H1 (cell line): ENCODE measurements at regions not wholly inside any gene's neighbourhood (a gene's known extent, or its start where the extent isn't known, plus 50 kb on each side); places are given as distances from the start of the nearest gene placed in this dataset.

Source experiments
- CTCF ChIA-PET: fragments of 300-600 bp; sonication (Branson Sonifier 250); formaldehyde crosslinking; loops from one replicate; lab custom pipeline; 2021; ENCODE audit not compliant: partially characterized antibody; lab: Charles Lee
- POLR2A ChIA-PET: fragments of 300-600 bp; sonication (Branson Sonifier 250); formaldehyde crosslinking; loops from one replicate; lab custom pipeline; 2021; ENCODE audit warnings: inconsistent platforms; ENCODE audit not compliant: partially characterized antibody; lab: Charles Lee
- DNase-seq, 2 experiments: peaks; one replicate each; pipeline versions ENCODE4 v3.0.0 to v3.0.0-alpha.2; 2010 to 2022; ENCODE audit warnings: low spot score in 2 of 2, low read depth in 1 of 2, mixed read lengths in 1 of 2
- FAIRE-seq: peaks from 2 replicates; lab custom pipeline; 2011; peaks lifted over from hg19 to GRCh38; lab: Jason Lieb, UNC
- H2AFZ ChIP-seq: 2 replicates; pipeline ENCODE4 v1.8.1; 2012; ENCODE audit warnings: low read length, inconsistent platforms
- H2AK5ac ChIP-seq: 2 replicates; pipeline ENCODE4 v1.6.1; 2013; ENCODE audit warnings: low read depth, low read length
- H2BK120ac ChIP-seq: replicated peaks from 2 replicates; pipeline ENCODE3; 2013; ENCODE audit warnings: low read depth, low read length, inconsistent platforms
- H2BK12ac ChIP-seq: 2 replicates; pipeline ENCODE4 v1.6.1; 2013; ENCODE audit warnings: low read depth, low read length
- H2BK15ac ChIP-seq: 2 replicates; pipeline ENCODE4 v1.6.1; 2013; ENCODE audit warnings: low read length
- H2BK20ac ChIP-seq: 2 replicates; pipeline ENCODE4 v1.6.1; 2013; ENCODE audit warnings: low read length
- H2BK5ac ChIP-seq: 2 replicates; pipeline ENCODE4 v1.6.1; 2013; ENCODE audit warnings: low read depth, low read length
- H3K14ac ChIP-seq: 2 replicates; pipeline ENCODE4 v1.6.1; 2013; ENCODE audit warnings: inconsistent platforms; ENCODE audit not compliant: insufficient read length
- H3K18ac ChIP-seq: 2 replicates; pipeline ENCODE4 v1.6.1; 2013; ENCODE audit warnings: low read length; ENCODE audit errors: extremely low read depth
- H3K23ac ChIP-seq: 2 replicates; pipeline ENCODE4 v1.6.1; 2013; ENCODE audit warnings: inconsistent platforms; ENCODE audit not compliant: insufficient read length
- H3K23me2 ChIP-seq: 2 replicates; pipeline ENCODE4 v1.6.1; 2013; ENCODE audit warnings: low read depth, low read length
- H3K27ac ChIP-seq: 2 replicates; pipeline ENCODE4 v1.6.1; 2011; ENCODE audit warnings: low read depth, low read length, inconsistent platforms
- H3K27me3 ChIP-seq, 4 experiments: replicated peaks in 1 of 4; 1 replicate in 1 of 4; 2 replicates in 3 of 4; pipeline versions ENCODE4 v1.6.1 to v1.8.1; 2011 to 2013; ENCODE audit warnings: low read length in 3 of 4, mild to moderate bottlenecking in 3 of 4, inconsistent platforms in 2 of 4, mixed read lengths in 2 of 4, moderate library complexity in 1 of 4; ENCODE audit not compliant: control insufficient read depth in 3 of 4, insufficient read depth in 3 of 4; ENCODE audit errors: extremely low read depth in 1 of 4
- H3K36me3 ChIP-seq, 4 experiments: 2 replicates each; pipeline versions ENCODE4 v1.6.1 to v1.8.1; 2011 to 2013; ENCODE audit warnings: mild to moderate bottlenecking in 4 of 4, low read length in 3 of 4, moderate library complexity in 2 of 4, control low read depth in 1 of 4, inconsistent platforms in 1 of 4; ENCODE audit not compliant: insufficient read depth in 4 of 4, control insufficient read depth in 2 of 4
- H3K4ac ChIP-seq: replicated peaks from 2 replicates; pipeline ENCODE3; 2013; ENCODE audit warnings: low read length, low read depth, mixed read lengths, inconsistent platforms; ENCODE audit not compliant: insufficient read length
- H3K4me1 ChIP-seq, 4 experiments: replicated peaks in 1 of 4; 1 replicate in 1 of 4; 2 replicates in 3 of 4; pipeline versions ENCODE4 v1.6.1 to v1.8.1; 2011 to 2013; ENCODE audit warnings: low read length in 3 of 4, inconsistent platforms in 2 of 4, mixed read lengths in 1 of 4; ENCODE audit not compliant: insufficient read depth in 4 of 4, control insufficient read depth in 3 of 4
- H3K4me2 ChIP-seq, 2 experiments: 2 replicates each; pipeline versions ENCODE4 v1.6.1 to v1.8.1; 2011 to 2013; ENCODE audit warnings: low read depth in 2 of 2, low read length in 2 of 2, control low read depth in 1 of 2, inconsistent platforms in 1 of 2, mild to moderate bottlenecking in 1 of 2; ENCODE audit not compliant: insufficient read depth in 1 of 2
- H3K4me3 ChIP-seq, 4 experiments: fragments of 200-600, 300-600 bp in 1 of 4; sonication (generic), shearing (Covaris generic), sonication (Bioruptor Twin) in 1 of 4; 2 replicates each; pipeline versions ENCODE4 v1.5.1 to v1.8.1; 2011 to 2016; ENCODE audit warnings: low read length in 4 of 4, low read depth in 3 of 4, control low read depth in 2 of 4, inconsistent platforms in 2 of 4, mild to moderate bottlenecking in 2 of 4, mixed read lengths in 1 of 4, moderate library complexity in 1 of 4; ENCODE audit not compliant: insufficient read depth in 2 of 4; ENCODE audit errors: extremely low read depth in 1 of 4
- H3K56ac ChIP-seq: replicated peaks from 2 replicates; pipeline ENCODE3; 2013; ENCODE audit warnings: low read depth, mild to moderate bottlenecking, mixed read lengths, low read length, inconsistent platforms; ENCODE audit not compliant: insufficient read length
- H3K79me1 ChIP-seq: 2 replicates; pipeline ENCODE4 v1.6.1; 2013; ENCODE audit warnings: low read depth, low read length, control low read depth
- H3K79me2 ChIP-seq, 2 experiments: 2 replicates each; pipeline versions ENCODE4 v1.6.1 to v1.8.1; 2012 to 2013; ENCODE audit warnings: low read length in 2 of 2, mild to moderate bottlenecking in 2 of 2, inconsistent platforms in 1 of 2; ENCODE audit not compliant: insufficient read depth in 2 of 2, control insufficient read depth in 1 of 2
- H3K9ac ChIP-seq, 4 experiments: replicated peaks in 1 of 4; 1 replicate in 1 of 4; 2 replicates in 3 of 4; pipeline versions ENCODE4 v1.6.1 to v1.8.1; 2011 to 2013; ENCODE audit warnings: low read depth in 3 of 4, low read length in 3 of 4, control low read depth in 2 of 4, mild to moderate bottlenecking in 2 of 4, moderate library complexity in 2 of 4, inconsistent platforms in 1 of 4; ENCODE audit errors: extremely low read depth in 1 of 4
- H3K9me3 ChIP-seq, 2 experiments: 2 replicates each; pipeline versions ENCODE4 v1.6.1 to v1.8.1; 2012 to 2013; ENCODE audit warnings: mild to moderate bottlenecking in 2 of 2, moderate library complexity in 2 of 2, control low read depth in 1 of 2, inconsistent platforms in 1 of 2, low read depth in 1 of 2, low read length in 1 of 2, mixed read lengths in 1 of 2; ENCODE audit not compliant: insufficient read depth in 2 of 2
- H4K20me1 ChIP-seq, 2 experiments: replicated peaks in 1 of 2; 2 replicates each; pipeline versions ENCODE3 to v1.8.1; 2011 to 2013; ENCODE audit warnings: inconsistent platforms in 2 of 2, low read length in 2 of 2, mild to moderate bottlenecking in 1 of 2; ENCODE audit not compliant: insufficient read depth in 2 of 2, control insufficient read depth in 1 of 2
- H4K5ac ChIP-seq: 2 replicates; pipeline ENCODE4 v1.6.1; 2013; ENCODE audit warnings: low read length, low read depth, mixed read lengths, inconsistent platforms; ENCODE audit not compliant: insufficient read length
- H4K8ac ChIP-seq: 2 replicates; pipeline ENCODE4 v1.8.0; 2013; ENCODE audit warnings: mild to moderate bottlenecking, moderate library complexity, low read length, inconsistent platforms; ENCODE audit not compliant: insufficient read depth; ENCODE audit errors: extremely low read depth
- H4K91ac ChIP-seq: replicated peaks from 2 replicates; pipeline ENCODE3; 2013; ENCODE audit warnings: low read length, mixed read lengths, inconsistent platforms; ENCODE audit not compliant: insufficient read length
- BCL11A ChIP-seq, 2 experiments: IDR thresholded peaks; one replicate each; pipeline ENCODE4 v1.6.1; 2011; ENCODE audit warnings: low read depth in 2 of 2, low read length in 2 of 2, mild to moderate bottlenecking in 2 of 2
- BRCA1 ChIP-seq: IDR thresholded peaks from 2 replicates; pipeline ENCODE4 v1.6.1; 2012; ENCODE audit warnings: low read depth, low read length, improper control_type of control experiment
- CEBPB ChIP-seq: IDR thresholded peaks from 2 replicates; pipeline ENCODE4 v1.6.1; 2012; ENCODE audit warnings: low read depth, low read length
- CREB1 ChIP-seq: IDR thresholded peaks from 2 replicates; pipeline ENCODE4 v1.6.1; 2012; ENCODE audit warnings: inconsistent platforms
- E2F6 ChIP-seq: IDR thresholded peaks from 2 replicates; pipeline ENCODE4 v1.6.1; 2012; ENCODE audit warnings: inconsistent platforms
- EZH2 ChIP-seq: fragments of 200-600 bp; sonication (generic); IDR thresholded peaks from 2 replicates; pipeline ENCODE4 v1.7.1; 2012; ENCODE audit warnings: low read depth, mild to moderate bottlenecking, moderate library complexity, low read length, inconsistent platforms; ENCODE audit not compliant: severe bottlenecking
- MAFK ChIP-seq: IDR thresholded peaks from 2 replicates; pipeline ENCODE4 v1.6.1; 2012; ENCODE audit warnings: low read depth, mild to moderate bottlenecking, improper control_type of control experiment, low read length
- NRF1 ChIP-seq: IDR thresholded peaks from 2 replicates; pipeline ENCODE4 v1.6.1; 2011; ENCODE audit warnings: mild to moderate bottlenecking, low read depth, low read length, improper control_type of control experiment
- POLR2AphosphoS5 ChIP-seq: IDR thresholded peaks from 2 replicates; pipeline ENCODE4 v1.6.1; 2011; ENCODE audit warnings: low read depth, low read length
- POU5F1 ChIP-seq: IDR thresholded peaks from 2 replicates; pipeline ENCODE4 v1.6.1; 2011; ENCODE audit warnings: low read depth, mild to moderate bottlenecking, low read length, moderate library complexity
- SP1 ChIP-seq: IDR thresholded peaks from 2 replicates; pipeline ENCODE4 v1.6.1; 2011; ENCODE audit warnings: low read depth, low read length
- TAF1 ChIP-seq: IDR thresholded peaks from 2 replicates; pipeline ENCODE4 v1.6.1; 2011; ENCODE audit warnings: mild to moderate bottlenecking, low read depth, low read length
- TEAD4 ChIP-seq: IDR thresholded peaks from 2 replicates; pipeline ENCODE4 v1.6.1; 2012; ENCODE audit warnings: low read depth, low read length, inconsistent platforms, mixed read lengths
- WGBS, 2 experiments: shearing (Covaris generic) in 1 of 2; methylation state at CpG; one replicate each; pipeline versions ENCODE4 v1.1.6 to v1.1.7; 2013 to 2015; ENCODE audit warnings: low lambda C conversion rate in 2 of 2, mixed read lengths in 2 of 2, inconsistent platforms in 1 of 2, low coverage in 1 of 2, missing lambda C conversion rate in 1 of 2; ENCODE audit not compliant: insufficient replicate concordance in 2 of 2, insufficient coverage in 1 of 2, insufficient read length in 1 of 2; ENCODE audit errors: extremely low coverage in 1 of 2, missing lambda C conversion rate in 1 of 2; 5-methylcytosine and 5-hydroxymethylcytosine counted together
- TF ChIP-seq, protein P1 (sequence below): IDR thresholded peaks from 2 replicates; pipeline ENCODE4 v1.6.1; 2012; ENCODE audit warnings: low read length, inconsistent platforms

DNA sequence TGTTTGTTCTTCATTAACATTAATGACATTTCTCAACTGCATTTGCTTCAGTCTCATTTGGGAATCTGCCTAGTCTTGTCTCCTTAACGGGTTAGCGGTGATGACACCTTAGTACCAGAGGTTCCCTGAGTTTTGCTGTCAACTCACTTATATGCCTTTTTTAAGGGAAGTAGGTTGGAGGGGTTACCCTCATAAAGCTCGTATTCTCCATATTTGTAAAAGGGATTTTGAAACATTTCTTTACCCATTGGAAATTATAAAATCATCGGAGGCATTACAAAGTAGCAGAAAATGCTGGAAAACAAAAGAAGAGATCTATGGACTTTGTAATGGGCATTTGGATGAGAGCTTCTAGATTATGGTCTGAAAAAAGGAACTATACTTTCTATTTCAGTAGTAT, 88.7 kb upstream of the PRDM1 start:
- no peak overlapping the region for H3K23ac ChIP-seq
- CTCF ChIA-PET = no interaction called here
- 60% methylated on average over 4 of the region's 4 CpGs; no CpG with 5 or more reads in 1 of the 2 experiments for WGBS, 2 experiments
- no peak for TF ChIP-seq POU5F1
- TF ChIP-seq E2F6 = no peak
- TF ChIP-seq TEAD4 = no peak
- no peak for TF ChIP-seq POLR2AphosphoS5
- no peak for TF ChIP-seq EZH2
- TF ChIP-seq NRF1 = no peak
- no peak for TF ChIP-seq CREB1
- TF ChIP-seq TAF1 = no peak
- TF ChIP-seq CEBPB = no peak
- no peak for TF ChIP-seq BCL11A (IDR thresholded peaks at IDR 0.05; ENCODE audit: low read depth in 2 of 2, low read length in 2 of 2)
- no peak for TF ChIP-seq MAFK
- no peak for TF ChIP-seq SP1
- TF ChIP-seq, protein P1, sequence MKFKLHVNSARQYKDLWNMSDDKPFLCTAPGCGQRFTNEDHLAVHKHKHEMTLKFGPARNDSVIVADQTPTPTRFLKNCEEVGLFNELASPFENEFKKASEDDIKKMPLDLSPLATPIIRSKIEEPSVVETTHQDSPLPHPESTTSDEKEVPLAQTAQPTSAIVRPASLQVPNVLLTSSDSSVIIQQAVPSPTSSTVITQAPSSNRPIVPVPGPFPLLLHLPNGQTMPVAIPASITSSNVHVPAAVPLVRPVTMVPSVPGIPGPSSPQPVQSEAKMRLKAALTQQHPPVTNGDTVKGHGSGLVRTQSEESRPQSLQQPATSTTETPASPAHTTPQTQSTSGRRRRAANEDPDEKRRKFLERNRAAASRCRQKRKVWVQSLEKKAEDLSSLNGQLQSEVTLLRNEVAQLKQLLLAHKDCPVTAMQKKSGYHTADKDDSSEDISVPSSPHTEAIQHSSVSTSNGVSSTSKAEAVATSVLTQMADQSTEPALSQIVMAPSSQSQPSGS = no peak
- no peak for TF ChIP-seq BRCA1

More for the DNA sequence above, 88.7 kb upstream of the PRDM1 start:
- Histone ChIP-seq H2BK5ac (no peak overlapping the region), H4K8ac (no peak overlapping the region), H3K79me1 (no peaks in the 10 kb centered on the region), H2BK120ac (no peak overlapping the region), H3K27me3 (peaks cover 24 to 60% (median 48%) of the 10 kb centered on the region in 4 experiments), H3K4me1 (peaks cover 0 to 13% (median 9%) of the 10 kb centered on the region in 4 experiments; a peak in 6 of 7 replicates), H2AFZ (no peak overlapping the region), H4K91ac (no peak overlapping the region), H2BK12ac (no peak overlapping the region), H4K5ac (no peak overlapping the region), H3K9ac (no peak overlapping the region), H3K4me2 (no peak overlapping the region), H3K4ac (no peak overlapping the region), H3K18ac (no peak overlapping the region), H3K79me2 (no peaks in the 10 kb centered on the region), H3K14ac (no peak overlapping the region), H2AK5ac (no peak overlapping the region), H2BK15ac (no peak overlapping the region), H3K23me2 (peaks cover 17% of the 10 kb centered on the region), H3K56ac (no peak overlapping the region), H4K20me1 (peaks cover 0 to 1% of the 10 kb centered on the region in 2 experiments), H3K9me3 (no peaks in the 10 kb centered on the region), H3K36me3 (no peaks in the 10 kb centered on the region), H2BK20ac (no peak overlapping the region), H3K27ac (no peak overlapping the region), H3K4me3 (no peak overlapping the region)
- POLR2A ChIA-PET = no interaction called here
- DNase-seq (no peak), FAIRE-seq (no peak)
